Activated CD4-positive, alpha-beta T cell treated with anti-CD3 and anti-CD28 coated beads for 48 hours (primary cell): ENCODE measurements at regions not wholly inside any gene's neighbourhood (a gene's known extent, or its start where the extent isn't known, plus 50 kb on each side); places are given as distances from the start of the nearest gene placed in this dataset.
A peak's percentile ranks its signal among the peaks of the same experiment; 100 is the strongest.
"Not testable (repeated sequence)": the region's sequence is repeated elsewhere in the genome, so short reads cannot be mapped to it uniquely, and the experiment has no call there.

ENCODE experiments used
- DNase-seq: peaks from one replicate; pipeline ENCODE4 v3.0.0-alpha.2; 2020

DNA sequence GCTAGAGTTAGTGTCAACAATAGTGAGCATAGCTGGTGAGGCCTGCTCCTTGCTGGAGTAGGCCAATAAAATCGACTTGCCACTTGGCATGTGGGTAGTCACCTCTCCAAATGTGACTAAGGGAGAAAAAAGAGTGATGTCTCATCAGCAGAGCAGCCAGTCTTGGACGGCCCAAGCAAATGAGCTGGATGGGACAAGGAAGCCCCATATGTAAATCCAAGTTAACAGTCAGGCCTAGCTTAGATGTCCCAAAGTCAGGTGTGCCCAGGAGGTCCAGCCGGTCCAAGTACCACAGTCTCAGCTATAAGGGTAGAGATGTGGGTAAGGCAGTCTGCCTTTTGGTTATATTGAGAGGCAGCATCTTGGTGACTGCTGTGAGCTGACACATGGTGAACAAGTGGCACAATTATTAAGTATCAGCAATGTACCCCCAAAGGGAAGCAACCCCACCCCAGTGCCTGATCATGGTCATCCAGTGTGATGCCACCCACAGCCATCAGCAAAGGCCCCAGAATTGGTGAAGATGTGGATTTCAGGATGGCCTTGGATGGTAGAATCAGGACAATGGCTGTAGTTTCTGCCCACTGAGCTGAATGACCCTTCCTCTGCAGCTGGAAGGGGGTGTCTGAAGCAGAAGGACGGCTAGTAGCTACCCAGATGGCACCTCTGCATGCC, 83.4 kb downstream of the TNFRSF13B start:
- no peak for DNase-seq

DNA sequence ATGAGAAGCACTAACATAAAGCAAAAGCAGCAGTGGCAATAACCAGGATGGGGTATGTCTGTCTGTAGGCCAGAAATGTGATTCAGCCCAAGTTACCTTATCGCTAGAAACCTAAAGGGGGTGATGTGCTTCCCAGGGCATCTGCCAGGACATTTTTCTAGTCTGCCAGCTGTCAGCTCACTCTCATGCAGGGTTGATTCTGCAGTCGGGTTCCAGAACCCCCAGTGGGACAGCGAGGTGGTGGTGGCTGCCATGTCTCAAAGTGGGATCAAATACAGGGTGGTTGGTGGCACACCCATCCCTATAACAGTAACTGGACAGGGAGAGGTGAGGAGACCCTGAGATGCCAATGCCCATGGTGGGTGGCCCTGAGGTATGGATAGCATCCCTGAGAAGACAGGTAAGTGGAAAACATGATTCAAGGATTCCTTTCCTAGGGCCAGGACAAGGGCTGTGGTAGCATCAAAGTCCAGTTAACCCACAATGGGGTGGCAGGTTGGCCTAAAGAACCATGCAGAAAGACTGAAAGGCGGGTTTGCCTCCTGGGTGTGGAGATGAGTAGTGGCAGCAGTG, 84.3 kb downstream of the TNFRSF13B start:
- no peak for DNase-seq

DNA sequence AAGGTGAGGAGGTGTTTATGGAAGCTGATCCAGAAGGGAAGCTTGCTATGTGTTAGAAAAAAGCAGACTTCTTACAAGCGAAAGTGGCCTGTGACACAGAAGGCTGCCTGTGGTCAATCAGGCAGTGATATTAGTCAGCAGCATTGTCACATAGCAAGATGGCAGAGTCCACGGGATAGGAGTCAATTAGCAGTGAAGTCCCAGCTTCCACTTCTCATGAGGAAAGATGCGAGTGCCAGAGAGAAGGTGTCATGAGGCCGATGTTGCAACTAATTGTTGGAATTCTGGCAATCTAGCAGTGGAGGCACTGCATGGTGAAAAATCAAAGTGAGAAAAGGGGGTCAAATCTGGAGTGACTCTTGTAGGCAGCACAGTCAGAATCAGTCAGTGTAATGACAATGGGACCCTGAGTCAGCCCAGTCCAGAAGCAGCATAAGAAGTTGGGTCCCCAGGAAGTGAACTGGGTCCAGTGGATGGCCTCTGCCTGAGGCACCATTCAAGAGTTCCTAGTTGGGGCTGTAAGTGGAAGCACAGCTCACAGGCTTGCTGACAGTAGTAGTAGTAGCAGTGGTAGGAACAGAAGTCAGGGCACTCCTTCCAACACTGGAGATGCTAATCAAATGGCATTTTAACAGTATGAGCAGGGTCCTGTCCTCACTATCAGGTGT, 85.1 kb downstream of the TNFRSF13B start:
- DNase-seq, result peak; percentile 21

DNA sequence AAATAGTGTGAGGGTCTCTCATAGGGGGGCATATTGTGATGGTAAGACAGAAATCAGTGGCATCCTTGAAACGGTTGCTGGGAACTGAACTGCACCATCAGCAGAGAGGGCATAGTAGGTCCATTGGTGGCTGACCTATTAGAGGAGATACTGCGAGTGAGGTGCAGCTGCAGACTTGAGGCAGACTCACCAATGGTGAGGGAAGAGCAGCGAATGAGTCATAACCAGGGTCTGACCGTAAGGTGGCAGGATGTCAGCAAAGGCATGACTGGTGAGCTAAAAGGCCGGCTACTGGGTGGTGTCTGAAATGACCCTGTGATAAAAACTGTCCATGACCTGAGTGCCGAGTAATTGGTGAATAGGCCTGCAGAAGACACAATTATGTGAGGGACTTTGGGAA, 86.7 kb downstream of the TNFRSF13B start:
- DNase-seq, result not testable (repeated sequence)

DNA sequence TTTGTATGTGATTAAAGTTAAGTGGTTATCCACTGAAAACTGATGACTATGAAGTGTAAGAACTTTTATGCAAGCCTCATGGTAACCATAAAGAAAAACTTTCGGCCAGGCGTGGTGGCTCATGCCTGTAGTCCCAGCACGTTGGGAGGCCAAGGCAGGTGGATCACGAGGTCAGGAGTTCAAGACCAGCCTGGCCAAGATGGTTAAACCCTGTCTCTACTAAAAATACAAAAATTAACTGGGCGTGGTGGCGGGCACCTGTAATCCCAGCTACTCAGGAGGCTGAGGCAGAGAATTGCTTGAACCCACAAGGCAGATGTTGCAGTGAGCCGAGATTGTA, 89.0 kb downstream of the TNFRSF13B start:
- not testable (repeated sequence) for DNase-seq

DNA sequence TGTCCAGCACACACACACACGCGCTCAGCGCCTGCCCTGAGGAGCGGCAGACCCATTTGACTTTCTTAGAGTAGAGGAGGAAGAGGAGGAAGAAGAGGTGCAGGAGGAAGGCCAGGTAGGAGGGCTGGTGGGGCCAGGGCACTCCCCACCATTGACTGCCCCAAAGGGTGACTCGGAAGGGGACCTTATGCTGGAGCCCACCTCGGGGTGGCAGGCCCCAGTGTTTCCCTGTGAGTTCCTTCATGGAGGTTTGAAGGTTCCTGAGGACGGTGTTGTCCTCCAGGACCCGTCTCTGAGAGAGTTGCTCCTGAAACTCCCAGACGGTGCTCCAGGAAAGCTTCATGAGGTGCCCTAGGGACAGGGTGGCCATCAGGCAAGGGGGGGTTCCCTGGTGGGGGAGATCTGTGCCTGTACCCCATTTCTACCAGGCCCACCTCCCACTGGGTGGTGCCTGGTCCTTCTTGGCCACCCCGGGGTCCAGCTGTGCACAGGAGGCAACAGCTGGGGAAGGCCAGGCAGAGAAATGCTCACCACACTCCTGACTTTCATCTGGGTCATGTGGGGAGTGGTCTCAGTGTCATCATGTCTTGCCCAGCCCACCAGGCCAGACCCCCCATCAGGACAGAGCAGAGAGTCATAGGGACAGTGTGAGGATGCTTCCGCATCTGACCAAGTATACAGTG, 89.5 kb downstream of the TNFRSF13B start:
- no peak for DNase-seq

DNA sequence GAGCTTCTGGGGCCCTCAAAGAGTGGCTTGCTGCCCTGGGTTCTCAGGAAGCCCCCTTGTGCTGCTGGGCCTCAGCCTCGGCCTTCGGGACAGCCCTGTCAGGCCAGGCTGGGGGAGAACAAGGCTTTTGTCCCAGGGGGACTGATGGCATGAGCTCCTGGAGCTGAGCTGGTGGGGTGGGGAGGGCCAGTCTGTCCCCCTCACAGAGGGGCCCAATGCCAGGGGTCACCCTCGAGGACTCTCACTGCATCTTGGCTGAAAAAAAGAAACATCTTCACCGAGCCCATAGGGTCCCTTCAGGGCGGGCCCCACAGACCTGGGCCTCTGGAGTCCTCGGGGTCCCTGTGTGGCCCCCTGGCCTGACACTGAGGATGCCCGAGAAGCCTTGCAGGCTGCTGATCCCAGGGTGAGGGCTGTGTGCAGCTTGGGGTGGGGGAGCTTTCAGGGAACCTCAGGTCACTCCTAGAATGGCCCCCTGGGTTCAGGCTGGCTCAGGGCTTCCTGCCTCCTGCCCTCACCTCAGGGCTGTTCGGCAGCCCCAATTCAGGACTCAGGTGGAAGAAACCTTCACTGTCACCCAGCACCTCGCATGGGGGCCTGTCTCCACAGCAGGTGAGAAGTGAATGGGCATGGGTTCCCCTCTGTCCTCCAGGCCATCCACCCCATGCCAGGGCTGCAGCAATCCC, 90.5 kb downstream of the TNFRSF13B start:
- DNase-seq, result no peak

DNA sequence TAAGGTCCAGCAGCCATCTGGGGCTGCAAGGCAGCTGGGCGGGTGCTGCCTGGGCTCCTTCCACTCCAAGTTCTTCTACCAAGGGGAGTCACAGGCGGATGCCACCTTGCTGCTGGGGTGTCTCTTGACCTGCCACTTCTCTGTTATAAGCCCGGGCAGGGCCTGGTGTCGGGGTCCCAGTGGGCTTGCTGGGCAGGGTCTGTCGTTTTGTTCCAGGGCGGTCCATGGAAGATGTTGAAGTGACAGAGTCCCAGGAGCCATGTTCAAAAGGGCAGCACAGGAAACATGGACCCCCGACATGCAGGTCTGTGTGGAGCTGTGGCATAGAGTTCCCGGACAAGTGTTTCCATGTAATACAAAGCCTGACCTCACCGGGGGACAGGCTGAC, 91.1 kb downstream of the TNFRSF13B start:
- DNase-seq, result no peak

DNA sequence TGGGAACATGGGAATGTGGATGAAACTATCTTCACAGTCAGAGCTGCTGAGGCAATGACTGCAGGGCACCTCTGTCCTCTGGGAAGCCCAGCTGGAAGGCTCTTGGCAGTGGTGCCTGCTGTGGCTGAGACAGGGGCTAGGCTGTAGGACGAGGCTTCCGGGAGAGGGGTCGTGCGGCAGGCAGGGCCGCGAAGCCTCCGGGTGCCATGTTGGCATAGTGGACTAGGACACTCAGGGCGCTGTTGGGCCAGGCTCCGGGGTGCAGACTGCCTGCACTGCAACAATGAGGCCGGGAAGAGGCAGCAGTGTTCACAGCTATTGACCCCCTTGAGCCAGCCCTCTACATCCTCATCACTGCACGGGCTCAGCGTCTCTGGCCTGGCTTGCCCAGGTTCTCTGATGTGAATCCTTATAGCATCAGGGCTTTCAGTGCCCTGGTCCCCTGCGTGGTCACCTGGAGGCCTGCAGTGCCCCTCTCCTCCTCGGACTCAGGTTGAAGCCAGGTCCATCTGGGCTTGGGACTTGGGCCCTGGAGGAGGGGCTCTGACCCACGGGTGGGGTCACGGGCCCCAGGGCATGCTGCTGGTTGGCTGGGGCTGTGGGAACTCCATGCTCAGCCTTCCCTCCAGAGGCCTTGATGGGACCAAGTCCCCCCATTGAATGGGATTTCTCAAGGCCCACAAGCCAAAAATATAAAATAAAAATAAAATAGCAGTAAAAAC, 91.6 kb downstream of the TNFRSF13B start:
- no peak for DNase-seq

DNA sequence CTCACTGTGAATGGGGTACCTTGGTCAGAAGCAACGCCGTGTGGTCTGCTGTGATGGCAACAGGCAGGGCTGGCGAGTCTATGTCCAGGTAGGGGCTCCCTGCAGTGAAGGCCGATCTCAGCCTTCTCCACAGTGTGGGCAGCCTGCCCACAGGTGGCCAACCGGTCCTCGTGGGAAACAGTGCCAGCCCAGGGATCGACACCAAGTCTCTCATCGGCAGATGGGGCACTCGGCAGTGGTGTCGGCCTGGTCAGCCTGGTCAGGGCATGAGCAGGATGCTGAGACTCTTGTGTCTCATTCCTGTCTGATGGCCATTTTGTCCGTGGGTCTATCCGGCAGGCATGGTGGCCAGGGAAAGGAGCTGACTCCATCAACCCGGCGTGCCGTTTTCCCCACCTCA, 92.2 kb downstream of the TNFRSF13B start:
- no peak for DNase-seq

DNA sequence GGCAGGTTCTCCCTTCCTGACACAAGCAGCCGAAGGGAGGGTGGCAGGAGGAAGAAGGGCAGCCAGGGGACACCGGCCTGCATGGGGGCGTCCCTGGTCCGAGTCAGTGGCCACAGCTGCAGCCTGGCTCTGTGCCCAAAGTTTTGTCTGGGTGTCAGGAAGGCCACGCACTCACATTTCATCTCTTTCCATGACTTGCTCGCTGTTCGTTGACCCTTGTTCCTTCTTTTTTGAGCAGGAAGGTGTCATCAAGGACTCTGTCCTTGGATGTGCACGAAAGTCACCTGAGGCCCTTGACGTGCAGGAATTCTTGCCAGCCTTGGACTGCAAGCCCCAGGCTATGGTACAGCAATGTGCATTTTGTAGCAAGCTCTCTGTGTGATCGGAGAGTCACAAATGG, 93.3 kb downstream of the TNFRSF13B start:
- DNase-seq, result no peak

DNA sequence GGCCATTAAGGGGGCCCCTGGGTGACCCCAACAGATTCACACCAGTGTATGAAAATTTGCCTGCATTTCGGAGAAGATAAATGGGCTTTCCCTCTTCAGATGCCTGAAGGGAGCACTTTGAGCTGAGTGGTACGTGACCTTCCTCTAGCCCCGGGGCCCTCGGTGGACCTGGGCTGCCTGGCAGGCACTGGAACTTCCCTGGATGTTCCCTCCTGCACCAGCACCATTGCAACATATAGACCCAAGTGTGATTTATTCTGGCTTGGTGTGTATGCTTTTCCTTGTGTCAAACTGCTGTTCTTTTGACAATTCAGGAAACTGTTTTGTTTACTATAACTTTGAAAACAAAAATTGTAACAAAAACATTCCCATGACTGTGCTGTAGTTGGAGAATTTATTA, 93.8 kb downstream of the TNFRSF13B start:
- DNase-seq, result no peak

DNA sequence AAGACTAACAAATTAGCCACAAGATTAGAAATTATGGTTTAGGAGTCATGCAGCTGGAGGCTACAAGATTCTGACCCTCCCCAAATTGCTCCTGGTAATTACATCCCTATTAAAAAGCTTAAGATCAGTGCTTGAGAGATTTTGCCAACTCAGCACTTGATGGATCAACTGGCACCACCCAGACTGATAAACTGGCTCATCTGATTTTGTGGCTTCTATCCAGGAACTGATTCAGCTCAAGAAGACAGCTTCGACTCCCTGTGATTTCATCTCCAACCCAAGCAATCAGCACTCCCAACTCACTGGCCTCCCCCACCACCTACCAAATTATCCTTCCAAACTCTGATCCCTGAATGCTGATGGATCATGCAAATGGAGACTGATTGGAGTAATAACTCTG, 94.8 kb downstream of the TNFRSF13B start:
- no peak for DNase-seq

DNA sequence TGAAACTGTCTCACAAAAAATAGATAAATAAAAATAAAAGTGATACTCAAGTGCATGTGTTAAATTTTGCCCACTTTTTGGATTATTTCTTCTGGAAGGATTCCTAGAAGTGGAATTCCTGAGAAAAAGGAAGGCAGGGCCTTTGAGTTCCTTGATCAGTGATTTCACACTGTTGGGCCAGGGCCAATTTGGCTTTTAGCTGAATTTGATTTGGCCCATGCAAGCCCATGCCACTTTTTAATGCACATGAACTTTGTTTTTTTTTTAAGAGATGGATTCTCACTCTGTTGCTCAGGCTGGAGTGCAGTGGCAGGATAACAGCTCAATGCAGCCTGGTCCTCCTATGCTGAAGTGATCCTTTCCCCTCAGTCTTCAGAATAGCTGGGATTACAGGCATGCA, 96.3 kb downstream of the TNFRSF13B start:
- no peak for DNase-seq

DNA sequence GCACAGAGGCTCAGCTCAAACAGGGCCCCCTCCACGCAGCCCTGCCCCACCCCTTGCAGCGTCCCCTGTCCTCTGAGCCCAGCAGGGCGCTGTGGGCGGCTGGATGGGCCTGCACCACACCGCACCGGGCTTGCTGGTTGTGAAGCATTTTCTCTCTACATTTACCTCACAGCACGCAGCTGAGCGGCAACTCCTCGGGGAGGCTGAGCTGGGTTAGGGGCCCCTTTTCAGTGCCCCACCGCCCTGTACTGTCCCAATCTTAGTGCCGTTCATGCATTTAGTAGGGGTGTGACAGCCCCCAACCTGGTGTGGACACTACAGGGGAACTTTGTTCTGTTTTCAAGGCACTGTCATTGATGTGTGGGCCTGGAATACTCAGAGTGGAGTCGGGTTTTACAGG, 97.7 kb downstream of the TNFRSF13B start:
- DNase-seq, result not testable (repeated sequence)

DNA sequence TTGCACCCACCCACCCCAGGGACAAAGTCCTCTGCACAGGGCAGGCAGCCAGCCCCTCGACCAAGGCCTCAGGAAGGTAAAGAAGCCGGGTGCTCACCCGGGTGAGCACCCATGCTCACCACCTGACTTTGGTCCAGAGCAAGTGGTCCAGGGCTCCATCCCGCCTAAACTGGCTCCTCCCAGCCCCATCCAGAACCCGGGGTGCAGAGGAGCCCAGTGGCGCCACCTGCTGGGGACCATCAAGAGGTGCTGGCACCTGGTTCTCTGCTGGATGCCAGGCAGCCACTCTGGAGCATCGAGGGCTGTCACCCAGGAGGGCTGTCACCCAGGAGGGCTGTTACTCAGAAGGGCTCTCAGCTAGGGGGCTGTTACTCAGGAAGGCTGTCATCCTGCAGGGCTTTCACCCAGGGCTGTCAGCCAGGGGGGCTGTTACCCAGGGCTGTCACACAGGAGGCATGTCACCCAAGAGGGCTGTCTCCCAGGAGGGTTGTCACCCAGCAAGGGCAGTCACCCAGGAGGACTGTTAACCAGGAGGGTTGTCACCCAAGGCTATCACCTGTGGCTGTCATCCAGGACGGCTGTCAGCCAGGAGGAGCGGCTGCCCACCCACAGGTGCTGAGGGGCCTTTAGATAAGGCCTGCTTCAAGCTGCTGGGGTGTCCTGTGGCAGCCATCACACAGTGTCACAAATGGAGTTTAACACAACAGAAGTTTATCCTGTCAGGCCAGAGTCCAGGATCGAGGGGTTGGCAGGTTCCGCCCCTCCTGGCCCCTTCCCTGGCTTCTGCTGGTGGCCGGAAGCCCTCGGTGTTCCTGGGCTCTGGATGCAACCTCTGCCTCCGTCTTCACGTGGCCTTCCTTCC, 98.5 kb downstream of the TNFRSF13B start:
- DNase-seq, result peak; percentile 74

DNA sequence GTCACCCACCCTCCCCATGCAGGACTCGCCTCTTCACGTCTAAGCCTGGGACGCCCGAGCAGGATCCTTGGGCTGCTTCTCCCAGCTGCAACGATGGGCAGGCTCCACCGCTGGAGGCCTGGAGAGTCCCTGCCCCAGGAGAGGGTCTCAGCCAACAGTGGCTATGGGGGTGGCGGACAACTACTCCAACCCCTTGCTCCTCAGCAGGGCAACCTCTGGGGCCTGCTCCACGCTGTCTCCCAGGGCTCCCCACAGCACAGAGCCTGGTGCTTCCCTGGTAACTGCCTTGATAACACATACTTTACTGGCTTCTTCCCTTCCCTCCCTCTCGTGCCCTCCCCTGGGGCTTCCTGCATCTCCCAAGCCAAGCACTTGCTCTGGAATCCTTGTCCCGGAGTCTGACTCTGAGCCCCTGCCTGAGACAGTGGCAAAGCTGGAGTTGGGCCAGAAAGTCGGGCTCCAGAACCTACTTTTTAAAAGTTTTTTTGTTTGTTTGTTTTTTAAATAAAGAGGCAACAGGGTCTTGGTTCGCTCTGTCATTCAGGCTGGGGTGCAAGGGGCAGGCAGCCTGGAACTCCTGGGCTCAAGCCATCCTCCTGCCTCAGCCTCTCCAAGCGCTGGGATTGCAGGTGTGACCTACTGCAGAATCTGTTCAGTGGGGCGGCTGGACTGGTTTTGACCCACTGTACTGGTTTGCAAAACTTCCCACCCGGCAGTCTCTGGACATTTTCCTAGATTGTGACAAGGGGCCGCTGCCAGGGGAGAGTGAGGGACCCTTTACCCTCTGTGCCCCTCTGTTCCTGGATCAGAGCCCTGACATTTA, 99.4 kb downstream of the TNFRSF13B start:
- no peak for DNase-seq

DNA sequence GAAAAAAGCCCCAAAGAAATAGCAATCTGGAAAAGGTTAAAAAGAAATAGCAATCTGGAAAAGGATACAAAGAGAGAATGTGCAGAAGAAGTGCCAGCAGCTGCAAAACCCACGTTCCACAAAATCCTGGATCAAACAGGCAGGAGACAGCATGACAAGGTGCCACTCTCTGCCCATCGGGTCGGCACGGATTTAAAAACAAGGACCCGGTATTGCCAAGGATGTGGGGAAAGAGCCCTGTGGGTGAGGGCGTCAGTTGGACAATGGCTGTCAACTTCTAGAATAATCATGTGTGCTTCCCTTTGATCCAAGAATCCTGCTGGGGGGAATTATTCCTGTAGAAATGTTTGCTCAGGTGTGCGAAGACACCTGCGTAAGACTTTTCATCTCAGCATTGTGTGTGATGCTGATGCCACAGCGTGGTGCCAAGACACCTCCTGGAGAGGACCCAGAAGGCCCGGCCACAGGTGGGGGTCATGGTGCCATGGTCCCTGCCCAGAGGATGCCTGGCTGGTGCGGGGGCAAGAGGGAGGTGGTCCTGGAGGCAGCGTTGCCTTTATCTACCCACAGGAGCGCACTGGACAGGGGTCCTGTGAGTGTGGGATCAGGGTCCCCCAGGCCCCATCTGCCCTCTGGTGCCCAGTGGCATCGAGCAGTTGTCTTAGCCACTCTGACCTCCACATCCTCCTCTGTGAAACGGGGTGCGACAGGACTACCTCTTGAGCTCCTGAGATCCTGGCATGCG, 100.3 kb downstream of the TNFRSF13B start:
- not testable (repeated sequence) for DNase-seq

DNA sequence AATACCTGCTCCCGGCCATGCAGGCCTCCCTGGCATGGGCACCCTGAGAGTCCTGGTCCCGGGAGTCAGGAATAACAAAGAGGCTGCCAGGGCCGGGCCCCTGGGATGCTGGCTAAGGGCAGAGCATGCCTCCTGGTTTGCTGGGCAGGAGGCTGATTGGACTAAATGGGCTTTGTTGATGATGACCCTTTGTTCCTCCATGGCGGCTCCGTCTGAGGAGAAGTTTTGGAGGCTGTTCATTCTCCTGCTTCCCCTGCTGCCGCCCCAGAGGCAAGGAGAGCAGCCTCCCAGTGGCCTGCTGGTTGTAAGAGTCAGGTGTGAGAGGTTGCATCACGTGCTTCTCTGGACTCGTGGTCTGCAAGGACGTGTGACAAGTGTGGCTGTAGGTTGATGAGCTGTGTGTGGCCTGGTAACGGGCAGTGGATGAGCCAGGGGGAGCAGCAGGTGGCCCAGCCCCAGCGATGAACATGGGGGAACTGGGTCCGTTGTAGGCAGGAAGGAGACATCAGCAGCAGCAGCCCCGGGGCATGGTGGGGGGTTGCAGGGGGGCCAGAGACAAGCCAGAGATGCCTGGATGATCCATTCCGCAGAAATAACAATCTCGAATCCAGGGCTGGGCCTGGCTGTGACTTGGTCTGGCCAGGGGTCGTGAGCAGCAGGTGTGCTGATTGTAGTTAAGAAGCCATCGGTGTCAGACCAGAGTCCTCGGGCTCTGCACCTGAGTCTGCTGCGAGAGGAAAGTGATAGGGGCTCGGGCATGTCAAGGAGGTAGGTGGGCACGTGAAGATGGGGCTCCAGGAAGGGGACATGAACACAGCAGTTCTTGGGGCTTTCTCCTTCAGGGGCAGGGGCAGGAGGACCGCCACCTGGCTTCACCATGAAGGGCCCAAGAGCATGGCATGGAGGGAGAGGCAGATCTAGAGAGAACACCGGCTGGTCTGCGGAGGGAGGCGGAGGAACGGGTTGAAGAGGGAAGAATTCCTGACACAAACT, 101.4 kb downstream of the TNFRSF13B start:
- no peak for DNase-seq
